Anterior cingulate cortex (tissue), 58 donors: ENCODE measurements at regions not wholly inside any gene's neighbourhood (a gene's known extent, or its start where the extent isn't known, plus 50 kb on each side); places are given as distances from the start of the nearest gene placed in this dataset.
"Not testable (repeated sequence)": the region's sequence is repeated elsewhere in the genome, so short reads cannot be mapped to it uniquely, and the experiment has no call there.

Source experiments
- DNase-seq, 58 donors: peaks; one replicate each; lab custom pipeline; 2025; lab: John Stamatoyannopoulos, UW

- DNase-seq, result no peak
These were observed 71.6 kb upstream of the LYZL1 start for GRCh38 chr10:29217292-29217738.

GRCh38 chr10:29223326-29223725, 65.5 kb upstream of the LYZL1 start:
- DNase-seq, result no peak

DNA sequence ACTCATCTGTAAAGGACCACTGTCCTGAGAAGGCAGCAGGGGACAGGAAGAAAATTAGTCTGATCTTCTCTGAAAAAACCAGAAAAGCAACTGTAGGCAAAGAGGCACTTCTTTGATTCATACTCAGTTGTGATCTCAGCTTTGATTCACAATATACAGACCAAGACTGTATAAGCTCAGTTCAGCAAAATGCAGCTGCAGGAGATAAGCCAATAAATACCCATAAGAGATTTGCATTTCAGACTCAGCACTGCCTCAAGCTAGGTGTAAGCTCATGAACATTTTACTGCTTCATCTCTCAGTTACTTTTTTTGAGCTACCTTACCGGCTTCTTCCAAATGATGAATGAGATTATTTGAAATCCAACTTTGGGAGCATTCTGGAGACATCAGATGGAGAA, 64.2 kb upstream of the LYZL1 start:
- no peak for DNase-seq

GRCh38 chr10:29227201-29227600, 61.7 kb upstream of the LYZL1 start:
- DNase-seq, result no peak

GRCh38 chr10:29228562-29228961, 60.3 kb upstream of the LYZL1 start:
- no peak for DNase-seq

DNA sequence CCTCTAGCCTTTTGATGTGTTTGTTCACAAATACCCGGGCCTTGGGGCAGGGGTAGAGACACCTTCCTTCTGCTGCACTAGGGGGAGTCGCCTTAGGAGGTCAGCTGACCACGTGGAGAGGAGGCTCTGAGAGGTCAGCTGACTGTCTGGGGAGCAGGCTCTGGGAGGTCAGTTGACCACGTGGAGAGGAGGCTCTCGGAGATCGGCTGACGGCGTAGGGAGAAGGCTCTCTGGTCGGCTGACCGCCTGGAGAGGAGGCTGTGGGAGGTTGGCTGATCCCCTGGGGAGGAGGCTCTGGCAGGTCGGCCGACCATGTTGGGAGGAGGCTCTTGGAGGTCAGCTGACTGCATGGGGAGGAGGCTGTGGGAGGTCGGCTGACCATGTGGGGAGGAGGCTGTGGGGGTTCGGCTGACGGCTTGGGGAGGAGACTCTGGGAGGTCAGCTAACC, 59.6 kb upstream of the LYZL1 start:
- DNase-seq, result no peak

DNA sequence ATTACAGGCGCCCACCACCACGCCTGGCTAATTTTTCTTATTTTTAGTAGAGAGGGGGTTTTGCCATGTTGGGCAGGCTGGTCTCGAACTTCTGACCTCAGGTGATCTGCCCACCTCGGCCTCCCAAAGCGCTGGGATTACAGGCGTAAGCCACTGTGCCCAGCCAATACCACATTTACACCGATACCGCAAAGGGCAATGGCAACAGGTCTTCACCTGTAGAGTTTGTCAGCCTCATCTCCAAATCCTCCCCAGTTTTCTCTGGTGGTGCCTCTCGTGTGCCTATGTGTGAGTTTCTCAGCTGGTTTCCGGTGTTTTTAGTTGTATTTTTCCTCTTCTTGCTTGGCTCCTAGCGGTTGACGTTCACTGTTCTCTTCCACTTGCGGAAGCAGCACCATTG, 52.0 kb upstream of the LYZL1 start:
- DNase-seq, result not testable (repeated sequence)

- no peak for DNase-seq
These were observed 51.1 kb upstream of the LYZL1 start for GRCh38 chr10:29237786-29238185.

DNA sequence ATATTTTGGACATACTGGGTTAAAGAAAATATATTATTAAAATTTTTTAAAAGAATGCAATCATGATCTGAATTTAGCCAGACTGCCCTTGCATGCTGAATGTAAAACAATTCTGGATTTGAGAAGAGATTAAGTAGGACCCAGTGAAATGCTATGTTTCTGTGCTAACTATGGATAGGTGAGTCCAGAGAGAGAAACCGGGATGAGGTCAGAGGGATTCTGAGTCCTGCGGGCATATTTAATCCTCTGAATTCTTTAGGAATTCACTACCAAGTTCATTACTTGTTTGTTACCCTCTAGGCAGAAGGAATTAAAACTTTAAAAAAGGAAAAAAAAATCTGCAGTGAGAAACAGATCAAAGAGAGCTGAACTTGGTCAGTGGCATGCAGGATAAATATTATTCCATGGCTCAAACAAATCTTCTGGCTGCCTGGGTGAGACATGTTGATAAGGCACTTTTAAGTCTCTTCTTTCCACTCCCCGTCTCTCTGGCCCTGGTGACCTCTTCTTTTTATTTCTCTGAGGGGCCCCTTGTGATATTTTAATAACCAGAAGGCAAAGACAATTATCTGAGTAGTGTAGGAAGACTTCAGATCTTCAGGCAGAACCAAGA, 50.2 kb upstream of the LYZL1 start:
- no peak for DNase-seq
